RPMI7951 (cell line): ENCODE measurements at regions not wholly inside any gene's neighbourhood (a gene's known extent, or its start where the extent isn't known, plus 50 kb on each side); places are given as distances from the start of the nearest gene placed in this dataset.

Source experiments
- DNase-seq: peaks from one replicate; pipeline ENCODE4 v3.0.0-alpha.2; 2012; ENCODE audit warnings: low read depth

DNA sequence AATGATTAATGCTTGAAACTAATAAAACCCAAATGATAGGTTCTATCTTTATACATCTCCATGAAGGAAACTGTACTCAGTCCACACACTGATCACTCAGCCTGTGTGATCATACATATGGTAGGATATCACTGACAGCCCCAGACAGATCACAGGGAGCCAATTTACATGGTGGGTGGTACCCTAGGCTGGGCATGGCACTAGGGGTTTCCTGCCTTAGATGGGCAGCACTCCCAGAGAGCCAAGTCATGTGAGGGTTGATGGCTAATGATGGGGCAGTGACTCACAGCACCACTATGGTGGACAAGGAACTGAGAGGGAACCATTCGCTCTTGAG lies 89.6 kb upstream of the PTPRR start:
- no peak for DNase-seq

DNA sequence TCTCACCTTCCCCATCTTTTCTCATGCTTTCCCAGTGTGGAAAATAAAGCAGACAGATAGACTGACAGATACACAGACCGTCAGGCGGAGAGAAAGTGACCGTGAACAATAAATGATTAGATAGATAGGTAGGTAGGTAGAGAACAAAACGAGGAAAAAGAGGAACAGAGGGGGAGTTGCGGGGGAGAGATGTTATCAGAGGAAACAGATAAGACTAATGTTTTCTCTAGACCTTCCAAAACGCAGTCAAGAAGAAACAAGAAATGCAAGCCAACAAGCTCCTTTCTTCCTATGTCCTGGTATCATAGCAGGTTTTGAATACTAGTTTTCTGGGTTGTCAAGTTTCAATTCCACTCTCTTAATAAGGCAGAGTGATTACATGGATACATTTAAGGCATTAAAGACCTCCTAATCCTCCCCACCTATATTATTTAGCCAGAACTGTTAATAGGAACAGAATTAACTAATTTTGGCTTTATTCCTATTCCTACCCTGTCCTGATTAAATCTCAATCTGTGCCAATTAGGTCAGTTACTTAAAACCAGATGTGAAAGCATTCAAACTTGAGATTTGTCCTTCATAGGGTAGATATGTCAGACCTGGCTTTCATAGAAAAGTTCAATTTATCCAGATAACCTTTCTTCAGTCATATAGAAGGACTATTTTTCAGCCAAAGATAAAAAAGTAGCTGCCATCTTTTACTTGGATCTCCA lies 89.0 kb upstream of the PTPRR start:
- DNase-seq = no peak

DNA sequence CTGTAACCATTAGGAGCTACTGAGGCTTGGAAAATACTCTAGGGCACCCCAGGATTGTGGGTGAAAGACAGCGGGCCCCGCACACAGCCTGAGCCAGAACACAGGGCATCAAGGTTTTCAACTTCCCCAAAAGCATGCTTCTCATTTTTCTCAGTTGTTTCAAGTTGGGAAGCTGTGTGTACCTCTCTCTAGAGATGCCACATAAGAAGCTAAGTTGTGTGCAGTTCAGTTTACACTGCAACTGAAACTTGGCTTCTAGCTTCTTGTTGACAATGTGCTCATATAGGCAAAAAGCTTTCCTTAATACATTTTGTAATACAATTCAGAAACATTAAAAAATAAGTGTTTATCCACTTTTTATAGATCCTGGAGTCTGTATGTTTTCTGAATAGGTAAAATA lies 88.1 kb upstream of the PTPRR start:
- DNase-seq = no peak

GRCh38 chr12:71007781-71008404 lies 87.4 kb upstream of the PTPRR start:
- no peak for DNase-seq

DNA sequence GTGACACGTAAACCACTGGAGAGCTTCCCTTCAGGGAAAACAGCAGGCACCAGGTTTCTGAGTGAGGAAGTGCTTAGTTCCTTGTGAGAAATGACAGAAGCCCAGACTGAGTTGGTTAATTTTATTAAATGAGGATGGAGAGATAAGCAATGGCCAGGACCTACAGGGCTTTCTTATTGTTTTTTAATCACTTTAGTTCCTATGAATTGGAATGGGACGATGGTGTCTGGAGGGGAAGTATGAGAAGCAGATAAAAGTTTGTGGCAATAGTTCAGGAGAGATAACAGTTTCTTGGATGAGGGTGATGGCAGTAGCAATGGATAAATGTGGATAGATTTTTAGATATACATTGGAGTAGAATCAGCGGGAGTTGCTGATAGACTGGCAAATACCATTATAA lies 86.5 kb upstream of the PTPRR start:
- DNase-seq = no peak

- DNase-seq = no peak
These were observed 84.6 kb upstream of the PTPRR start for GRCh38 chr12:71005166-71005565.

DNA sequence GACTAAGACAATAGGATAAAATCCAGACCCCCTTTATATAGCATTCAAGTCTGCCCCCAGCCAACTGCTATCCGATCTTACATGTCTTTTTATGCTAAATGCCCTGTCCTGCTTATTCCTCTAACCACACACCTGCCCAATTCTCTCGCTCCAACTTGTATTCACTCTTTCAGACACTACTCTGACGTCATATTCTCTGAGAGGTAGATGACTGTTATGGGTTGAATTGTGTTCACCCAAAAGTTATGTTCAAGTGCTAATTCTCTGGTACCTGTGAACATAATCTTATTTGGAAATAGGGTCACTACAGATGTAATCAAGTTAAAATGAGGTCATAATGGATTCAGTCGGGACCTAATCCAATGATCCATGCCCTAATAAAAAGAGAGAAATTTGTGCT lies 84.0 kb upstream of the PTPRR start:
- no peak for DNase-seq

GRCh38 chr12:71000748-71001147 lies 80.2 kb upstream of the PTPRR start:
- DNase-seq = no peak

DNA sequence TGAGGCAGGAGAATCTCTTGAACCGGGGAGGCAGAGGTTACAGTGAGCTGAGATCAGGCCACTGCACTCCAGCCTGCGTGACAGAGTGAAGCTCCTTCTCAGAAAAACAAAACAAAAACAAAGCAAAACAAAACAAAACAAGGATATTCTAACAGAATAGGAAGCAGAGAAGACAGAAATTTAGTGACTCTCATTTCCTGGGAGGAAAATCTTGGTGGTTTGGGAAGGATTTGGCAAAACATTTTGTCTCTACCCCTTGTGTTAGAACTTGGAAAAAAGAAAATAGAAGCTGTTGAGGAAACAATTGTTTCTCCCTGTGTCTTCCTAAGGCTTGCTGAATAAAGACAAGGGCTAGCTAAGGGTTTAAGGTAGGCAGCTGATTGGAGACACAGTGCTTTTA lies 79.7 kb upstream of the PTPRR start:
- no peak for DNase-seq

DNA sequence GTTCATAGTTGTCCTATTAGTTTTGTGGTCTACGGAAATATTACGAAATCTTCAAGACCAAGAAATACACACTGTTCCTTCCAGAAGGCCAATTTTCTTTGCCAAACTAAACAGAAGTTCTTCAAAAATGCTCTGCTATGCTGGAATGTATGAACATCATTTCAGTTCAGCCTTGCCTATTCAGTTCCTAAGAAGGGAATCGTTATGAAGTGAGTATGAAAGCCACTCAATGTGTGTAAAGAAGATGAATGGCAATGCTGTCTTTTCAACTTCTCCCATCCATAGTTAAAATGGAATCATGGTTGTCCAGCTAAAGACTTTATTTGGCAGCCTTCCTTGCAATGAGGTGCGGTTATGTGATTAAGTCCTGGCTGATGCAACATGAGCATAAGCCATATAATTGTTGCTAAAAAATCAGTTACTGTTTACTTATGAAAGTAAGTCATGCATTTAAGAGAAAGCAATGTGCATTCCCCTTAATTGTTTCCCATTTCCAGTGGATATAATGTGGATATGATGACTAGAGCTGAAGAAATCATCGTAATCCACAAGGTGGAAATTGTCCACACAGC lies 73.8 kb upstream of the PTPRR start:
- no peak for DNase-seq

DNA sequence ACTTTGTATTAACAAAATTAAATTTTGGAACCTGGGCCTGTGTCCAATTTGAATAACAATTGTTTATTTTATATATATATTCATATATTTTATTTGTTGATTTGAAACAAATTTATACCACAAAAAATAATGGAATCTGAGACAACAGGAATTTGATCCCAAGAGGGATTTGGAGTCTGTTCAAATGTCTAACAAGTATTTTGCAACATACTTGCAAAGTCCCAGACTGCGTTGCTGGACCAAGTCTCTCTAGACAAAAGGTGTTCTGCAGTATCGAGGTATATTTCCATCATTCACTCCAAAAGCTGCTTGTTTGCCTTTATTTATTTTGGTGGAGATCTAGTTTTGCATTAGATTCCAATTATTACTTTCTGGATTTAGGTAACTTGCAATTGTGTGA lies 68.7 kb upstream of the PTPRR start:
- no peak for DNase-seq

DNA sequence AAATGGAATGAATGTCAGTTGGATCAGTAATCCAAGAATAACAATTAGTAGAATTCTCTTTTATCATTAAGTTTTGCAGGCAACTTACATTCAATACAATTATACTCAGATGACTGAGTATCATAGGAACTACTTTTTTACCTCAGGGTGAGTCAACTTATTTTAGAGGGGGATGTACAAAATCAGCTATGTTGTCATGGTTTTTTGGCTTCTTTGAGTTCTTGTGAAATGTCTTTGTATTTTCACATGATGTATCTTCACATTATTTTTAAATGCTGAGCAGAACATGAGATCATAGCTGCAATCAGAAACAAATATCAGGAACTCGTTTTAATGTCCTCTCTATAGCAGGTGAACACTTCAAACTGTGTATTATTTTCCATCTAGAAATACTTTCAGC lies 65.3 kb upstream of the PTPRR start:
- no peak for DNase-seq

- DNase-seq = no peak
These were observed 63.2 kb upstream of the PTPRR start for GRCh38 chr12:70983692-70984091.

- no peak for DNase-seq
These were observed 62.5 kb upstream of the PTPRR start for GRCh38 chr12:70982991-70983390.

- no peak for DNase-seq
These were observed 61.7 kb upstream of the PTPRR start for GRCh38 chr12:70982286-70982685.

GRCh38 chr12:70971001-70971794 lies 50.7 kb upstream of the PTPRR start:
- no peak for DNase-seq
